WI38 (cell line): ENCODE measurements at regions not wholly inside any gene's neighbourhood (a gene's known extent, or its start where the extent isn't known, plus 50 kb on each side); places are given as distances from the start of the nearest gene placed in this dataset.
A peak's percentile ranks its signal among the peaks of the same experiment; 100 is the strongest.

Source experiments
- H3K4me3 ChIP-seq: 2 replicates; pipeline ENCODE4 v1.5.1; 2011; ENCODE audit warnings: low read depth, mild to moderate bottlenecking, control low read depth, low read length
- TF ChIP-seq, protein P1 (sequence below): IDR thresholded peaks from 2 replicates; pipeline ENCODE4 v1.5.1; 2012; ENCODE audit warnings: low read depth, mild to moderate bottlenecking, control low read depth, low read length

- H3K4me3 ChIP-seq, result no peak overlapping the region
- TF ChIP-seq, protein P1, sequence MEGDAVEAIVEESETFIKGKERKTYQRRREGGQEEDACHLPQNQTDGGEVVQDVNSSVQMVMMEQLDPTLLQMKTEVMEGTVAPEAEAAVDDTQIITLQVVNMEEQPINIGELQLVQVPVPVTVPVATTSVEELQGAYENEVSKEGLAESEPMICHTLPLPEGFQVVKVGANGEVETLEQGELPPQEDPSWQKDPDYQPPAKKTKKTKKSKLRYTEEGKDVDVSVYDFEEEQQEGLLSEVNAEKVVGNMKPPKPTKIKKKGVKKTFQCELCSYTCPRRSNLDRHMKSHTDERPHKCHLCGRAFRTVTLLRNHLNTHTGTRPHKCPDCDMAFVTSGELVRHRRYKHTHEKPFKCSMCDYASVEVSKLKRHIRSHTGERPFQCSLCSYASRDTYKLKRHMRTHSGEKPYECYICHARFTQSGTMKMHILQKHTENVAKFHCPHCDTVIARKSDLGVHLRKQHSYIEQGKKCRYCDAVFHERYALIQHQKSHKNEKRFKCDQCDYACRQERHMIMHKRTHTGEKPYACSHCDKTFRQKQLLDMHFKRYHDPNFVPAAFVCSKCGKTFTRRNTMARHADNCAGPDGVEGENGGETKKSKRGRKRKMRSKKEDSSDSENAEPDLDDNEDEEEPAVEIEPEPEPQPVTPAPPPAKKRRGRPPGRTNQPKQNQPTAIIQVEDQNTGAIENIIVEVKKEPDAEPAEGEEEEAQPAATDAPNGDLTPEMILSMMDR, result no peak
Observed at GRCh38 chr3:44020143-44020542, 221.5 kb upstream of the TOPAZ1 start.

- peak overlapping the region; percentile 7; the same call in 1 of the 2 replicates for H3K4me3 ChIP-seq
- TF ChIP-seq, protein P1, result no peak
Observed at GRCh38 chr3:44021651-44022594, 219.8 kb upstream of the TOPAZ1 start.

DNA sequence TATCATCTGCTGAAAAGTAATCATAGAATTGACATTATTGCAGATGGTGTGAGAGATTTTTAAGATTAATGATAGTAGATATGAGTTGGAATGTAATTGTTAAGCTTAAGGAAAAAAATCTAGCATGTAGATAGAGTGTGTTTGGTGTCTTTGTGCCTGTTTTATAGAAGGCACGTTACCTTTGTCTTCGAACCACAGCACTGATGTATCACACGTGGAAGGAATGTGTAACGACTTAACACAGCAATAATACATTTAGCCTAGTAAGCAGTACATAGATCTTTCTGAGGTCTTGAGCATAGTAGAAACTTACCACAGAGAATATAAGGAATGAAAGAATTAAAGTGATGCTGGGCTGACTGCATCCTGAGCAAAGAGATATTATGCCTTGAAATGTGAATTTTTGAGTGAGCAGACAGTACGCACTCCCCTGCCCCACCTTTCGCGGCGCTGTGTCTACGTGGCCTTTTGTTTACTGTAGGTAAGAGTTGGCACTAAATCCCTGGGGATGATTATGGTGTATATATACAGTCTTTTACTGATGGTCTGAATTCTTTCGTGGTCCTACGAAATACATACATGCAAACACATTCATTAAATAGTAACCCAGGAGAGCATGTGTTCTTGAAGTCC, 217.6 kb upstream of the TOPAZ1 start:
- TF ChIP-seq, protein P1, result 0 out of 2 replicates have a peak, but pooled peaks have one; percentile 8
- H3K4me3 ChIP-seq, result no peak overlapping the region

GRCh38 chr3:44026220-44026865, 215.3 kb upstream of the TOPAZ1 start:
- no peak overlapping the region for H3K4me3 ChIP-seq
- TF ChIP-seq, protein P1, result no peak

GRCh38 chr3:44029100-44029499, 212.6 kb upstream of the TOPAZ1 start:
- TF ChIP-seq, protein P1, result no peak
- no peak overlapping the region for H3K4me3 ChIP-seq

DNA sequence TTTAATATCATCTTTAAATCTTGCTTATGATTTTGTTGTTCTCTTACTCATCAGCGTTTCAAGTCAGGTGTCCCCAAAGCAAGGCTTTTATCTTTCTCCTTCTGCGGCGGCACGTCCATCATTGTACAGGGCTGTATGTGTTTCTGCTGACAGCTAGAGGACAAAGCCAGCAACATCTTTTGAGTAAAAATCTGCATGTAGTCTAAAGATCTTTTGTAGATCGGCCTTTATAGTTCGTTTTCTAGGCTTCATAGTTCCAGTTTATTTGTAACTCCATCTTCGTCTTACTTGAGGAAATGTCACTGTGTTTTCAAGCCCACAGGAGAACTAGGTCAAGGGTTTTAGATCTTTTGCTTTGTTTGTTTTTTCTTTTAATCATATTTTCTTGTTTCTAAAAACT, 211.4 kb upstream of the TOPAZ1 start:
- TF ChIP-seq, protein P1, result no peak
- no peak overlapping the region for H3K4me3 ChIP-seq
